Hepatocyte (in vitro differentiated cells): ENCODE measurements at regions not wholly inside any gene's neighbourhood (a gene's known extent, or its start where the extent isn't known, plus 50 kb on each side); places are given as distances from the start of the nearest gene placed in this dataset.

Source experiments
- DNase-seq: peaks from one replicate; pipeline ENCODE4 v3.0.0-alpha.2; 2016; ENCODE audit warnings: low spot score
- H2AFZ ChIP-seq: fragments of 200-600 bp; sonication (generic); 2 replicates; pipeline ENCODE4 v1.6.0; 2016; ENCODE audit warnings: antibody characterized with exemption, mild to moderate bottlenecking
- H3K27ac ChIP-seq: fragments of 200-600 bp; sonication (generic); 2 replicates; pipeline ENCODE4 v1.5.1; 2016; ENCODE audit warnings: mild to moderate bottlenecking
- H3K27me3 ChIP-seq: fragments of 200-600 bp; sonication (generic); 2 replicates; pipeline ENCODE4 v1.6.1; 2016
- H3K36me3 ChIP-seq: fragments of 200-600 bp; sonication (generic); replicated peaks from 2 replicates; pipeline ENCODE4 v1.5.1; 2016; ENCODE audit warnings: low read depth; ENCODE audit not compliant: insufficient read depth
- H3K4me1 ChIP-seq: fragments of 200-600 bp; sonication (generic); 2 replicates; pipeline ENCODE4 v1.5.1; 2016; ENCODE audit warnings: mild to moderate bottlenecking, moderate library complexity; ENCODE audit not compliant: insufficient read depth
- H3K4me2 ChIP-seq: fragments of 200-600 bp; sonication (generic); 2 replicates; pipeline ENCODE4 v1.6.0; 2016
- H3K4me3 ChIP-seq: fragments of 200-600 bp; sonication (generic); 2 replicates; pipeline ENCODE4 v1.5.1; 2016; ENCODE audit warnings: mild to moderate bottlenecking
- H3K79me2 ChIP-seq: fragments of 200-600 bp; sonication (generic); 2 replicates; pipeline ENCODE4 v1.6.0; 2017; ENCODE audit warnings: mild to moderate bottlenecking
- H3K9me2 ChIP-seq: fragments of 200-600 bp; sonication (generic); replicated peaks from 2 replicates; pipeline ENCODE4 v1.6.0; 2017; ENCODE audit warnings: mild to moderate bottlenecking; ENCODE audit not compliant: insufficient read depth
- H3K9me3 ChIP-seq: fragments of 200-600 bp; sonication (generic); 2 replicates; pipeline ENCODE4 v1.5.1; 2016; ENCODE audit warnings: low read depth, mild to moderate bottlenecking
- H4K20me1 ChIP-seq: fragments of 200-600 bp; sonication (generic); 2 replicates; pipeline ENCODE4 v1.6.0; 2016; ENCODE audit warnings: mild to moderate bottlenecking; ENCODE audit not compliant: insufficient read depth, poor library complexity, severe bottlenecking
- CTCF ChIP-seq: fragments of 200-600 bp; sonication (generic); IDR thresholded peaks from 2 replicates; pipeline ENCODE4 v1.5.1; 2016; ENCODE audit warnings: antibody characterized with exemption, mild to moderate bottlenecking; ENCODE audit not compliant: poor library complexity
- EZH2 ChIP-seq: fragments of 200-600 bp; sonication (generic); IDR thresholded peaks from 2 replicates; pipeline ENCODE4 v1.6.1; 2016; ENCODE audit warnings: antibody characterized with exemption, mild to moderate bottlenecking, borderline replicate concordance
- EZH2phosphoT487 ChIP-seq: fragments of 200-600 bp; sonication (generic); IDR thresholded peaks from one replicate; pipeline ENCODE4 v1.6.1; 2018; ENCODE audit warnings: antibody characterized with exemption, mild to moderate bottlenecking, low read depth, moderate library complexity; ENCODE audit not compliant: unreplicated experiment, severe bottlenecking
- WGBS: methylation state at CpG from one replicate; pipeline ENCODE4 v1.1.6; 2016; ENCODE audit warnings: low lambda C conversion rate; ENCODE audit errors: missing lambda C conversion rate; 5-methylcytosine and 5-hydroxymethylcytosine counted together

DNA sequence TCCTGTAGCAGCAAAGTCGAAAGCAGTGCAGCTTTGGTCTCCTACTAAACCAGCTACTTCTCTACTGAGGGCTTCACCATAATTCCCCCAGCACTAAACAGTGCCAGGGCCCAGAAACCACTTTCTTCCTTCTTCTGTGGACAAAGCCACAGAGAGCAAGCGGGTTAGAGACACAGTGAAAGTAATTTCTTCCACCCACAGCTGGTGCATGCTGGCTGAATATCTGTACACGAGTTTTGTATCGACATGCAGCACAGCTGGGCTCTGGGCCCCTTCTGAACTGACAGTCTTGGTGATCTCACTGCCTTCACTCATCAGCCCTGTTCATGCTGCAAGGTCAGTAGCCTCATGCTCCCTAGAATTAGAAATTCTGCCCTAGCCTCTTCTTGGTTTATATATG is 74.0 kb upstream of the SULT1C3 start:
- no peak overlapping the region for H2AFZ ChIP-seq
- no peaks in the 10 kb centered on the region for H3K36me3 ChIP-seq
- no peaks in the 10 kb centered on the region for H3K9me3 ChIP-seq
- H3K4me3 ChIP-seq, result no peak overlapping the region
- H3K79me2 ChIP-seq, result no peaks in the 10 kb centered on the region
- no peaks in the 10 kb centered on the region for H4K20me1 ChIP-seq
- H3K9me2 ChIP-seq, result no peaks in the 10 kb centered on the region
- WGBS, result 86% methylated on average over 4 of the region's 4 CpGs
- no peak for TF ChIP-seq CTCF
- no peak for TF ChIP-seq EZH2phosphoT487
- no peak for TF ChIP-seq EZH2
- H3K4me1 ChIP-seq, result no peaks in the 10 kb centered on the region
- H3K27ac ChIP-seq, result no peak overlapping the region
- H3K27me3 ChIP-seq, result no peaks in the 10 kb centered on the region
- DNase-seq, result no peak
- no peak overlapping the region for H3K4me2 ChIP-seq

DNA sequence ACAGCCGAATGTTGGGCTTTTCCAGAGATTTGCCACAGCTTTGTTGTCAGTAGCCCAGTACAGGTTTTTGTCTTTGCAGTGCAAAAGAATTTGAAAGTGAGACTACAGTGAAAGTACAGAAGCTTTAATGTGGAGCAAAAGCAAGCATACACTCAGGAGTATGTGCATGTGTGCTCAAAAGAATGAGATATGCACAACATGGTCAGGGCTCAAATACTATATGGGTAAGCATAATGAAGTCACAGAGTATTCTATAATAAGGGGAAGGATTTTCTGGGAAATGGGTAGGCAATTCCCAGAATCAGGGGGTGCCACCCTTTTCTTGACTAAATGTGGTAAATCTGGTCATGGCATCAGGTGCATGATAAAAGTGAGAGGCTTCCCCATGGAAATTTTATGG is 72.1 kb upstream of the SULT1C3 start:
- Histone ChIP-seq H3K36me3 (no peaks in the 10 kb centered on the region), H3K4me1 (no peaks in the 10 kb centered on the region), H3K9me2 (no peaks in the 10 kb centered on the region), H3K27me3 (no peaks in the 10 kb centered on the region), H3K27ac (no peak overlapping the region), H3K4me2 (no peak overlapping the region), H3K4me3 (no peak overlapping the region), H2AFZ (no peak overlapping the region), H4K20me1 (no peaks in the 10 kb centered on the region), H3K9me3 (no peaks in the 10 kb centered on the region), H3K79me2 (no peaks in the 10 kb centered on the region)
- 68% methylated on average over 1 of the region's 1 CpG for WGBS
- TF ChIP-seq CTCF, result no peak
- no peak for TF ChIP-seq EZH2
- no peak for TF ChIP-seq EZH2phosphoT487
- DNase-seq, result no peak

GRCh38 chr2:108169982-108170625 is 69.7 kb upstream of the SULT1C3 start:
- H3K27ac ChIP-seq, result no peak overlapping the region
- H3K9me2 ChIP-seq, result no peaks in the 10 kb centered on the region
- H3K4me2 ChIP-seq, result no peak overlapping the region
- H3K27me3 ChIP-seq, result no peaks in the 10 kb centered on the region
- DNase-seq, result peak; percentile 13
- H3K4me3 ChIP-seq, result no peak overlapping the region
- no peaks in the 10 kb centered on the region for H3K79me2 ChIP-seq
- TF ChIP-seq EZH2phosphoT487 (no peak), CTCF (peak; percentile 55), EZH2 (no peak)
- no peaks in the 10 kb centered on the region for H3K9me3 ChIP-seq
- H3K36me3 ChIP-seq, result no peaks in the 10 kb centered on the region
- WGBS, result 62% methylated on average over 3 of the region's 3 CpGs
- H3K4me1 ChIP-seq, result no peaks in the 10 kb centered on the region
- H4K20me1 ChIP-seq, result no peaks in the 10 kb centered on the region
- no peak overlapping the region for H2AFZ ChIP-seq

- 79% methylated on average over 3 of the region's 3 CpGs for WGBS
- Histone ChIP-seq H2AFZ (no peak overlapping the region), H4K20me1 (no peaks in the 10 kb centered on the region), H3K4me1 (no peaks in the 10 kb centered on the region), H3K27me3 (no peaks in the 10 kb centered on the region), H3K79me2 (no peaks in the 10 kb centered on the region), H3K9me2 (no peaks in the 10 kb centered on the region), H3K4me3 (no peak overlapping the region), H3K9me3 (no peaks in the 10 kb centered on the region), H3K36me3 (no peaks in the 10 kb centered on the region), H3K27ac (no peak overlapping the region), H3K4me2 (no peak overlapping the region)
- DNase-seq, result no peak
- TF ChIP-seq CTCF, result no peak
- TF ChIP-seq EZH2phosphoT487, result no peak
- no peak for TF ChIP-seq EZH2
Observed at GRCh38 chr2:108171657-108172056, 68.1 kb upstream of the SULT1C3 start.
